GM19324 (cell line): ENCODE measurements at regions not wholly inside any gene's neighbourhood (a gene's known extent, or its start where the extent isn't known, plus 50 kb on each side); places are given as distances from the start of the nearest gene placed in this dataset.
"Not testable (repeated sequence)": the region's sequence is repeated elsewhere in the genome, so short reads cannot be mapped to it uniquely, and the experiment has no call there.

Source experiments
- ATAC-seq: cut with Tn5 transposase; IDR thresholded peaks from one replicate; pipeline ENCODE4 v1.9.1; 2021; ENCODE audit warnings: mild to moderate bottlenecking, moderate library complexity; ENCODE audit not compliant: unreplicated experiment, low FRiP score

DNA sequence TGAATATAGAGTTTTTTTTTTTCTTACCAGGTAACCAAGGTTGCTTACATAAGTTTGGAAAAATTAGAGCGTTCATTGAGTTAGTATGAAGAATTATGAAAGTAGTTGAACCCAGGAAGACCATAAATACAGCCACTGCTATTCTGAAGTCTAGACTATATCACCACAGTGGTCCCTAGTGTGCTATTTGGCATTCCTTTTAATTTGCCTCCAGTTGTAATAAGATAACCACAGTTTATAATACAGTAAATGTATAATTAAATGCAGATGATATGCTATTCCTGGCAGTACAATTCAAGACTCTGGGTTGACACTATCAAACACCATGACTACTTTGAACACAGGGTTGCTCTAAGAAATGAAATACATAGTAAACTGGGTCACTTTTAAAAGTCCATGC lies 270.5 kb downstream of the BRINP2 start:
- ATAC-seq = no peak

DNA sequence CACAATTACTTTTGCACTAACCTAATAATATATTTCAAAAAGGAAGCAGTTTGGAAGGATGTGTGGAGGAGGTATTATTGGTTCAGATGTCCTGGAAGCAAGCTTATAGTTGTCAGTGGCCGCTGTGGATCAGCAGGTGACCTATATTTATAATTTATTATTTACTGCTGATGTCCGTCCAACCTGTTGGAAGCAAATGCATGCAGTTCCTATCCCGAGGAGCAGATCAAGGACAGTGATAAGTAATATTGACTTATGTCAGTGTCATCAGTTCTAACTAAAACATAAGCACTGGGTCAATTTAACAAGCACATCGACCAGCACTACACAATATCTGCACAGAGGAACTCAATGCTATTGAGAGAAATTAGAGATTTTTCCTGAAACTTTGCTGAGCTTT lies 270.1 kb downstream of the BRINP2 start:
- no peak for ATAC-seq

DNA sequence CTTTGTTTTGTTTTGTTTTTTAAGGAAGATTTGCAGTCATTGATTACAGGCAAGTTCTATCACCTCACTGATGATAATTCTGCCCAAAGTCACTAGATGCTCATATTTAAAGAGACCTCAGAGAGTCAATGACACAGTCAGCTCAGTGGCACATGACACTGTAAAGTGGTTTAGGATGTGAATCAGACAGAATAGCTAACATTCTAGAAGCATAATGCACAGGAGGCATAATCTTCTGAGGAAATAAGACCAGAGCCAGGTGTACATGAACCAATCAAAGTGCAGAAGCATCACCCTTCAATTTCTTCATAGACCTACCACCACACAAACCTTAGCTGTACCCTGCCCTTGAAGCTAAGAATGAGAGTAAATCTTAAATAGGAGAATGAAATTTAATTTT lies 268.5 kb downstream of the BRINP2 start:
- ATAC-seq = no peak

DNA sequence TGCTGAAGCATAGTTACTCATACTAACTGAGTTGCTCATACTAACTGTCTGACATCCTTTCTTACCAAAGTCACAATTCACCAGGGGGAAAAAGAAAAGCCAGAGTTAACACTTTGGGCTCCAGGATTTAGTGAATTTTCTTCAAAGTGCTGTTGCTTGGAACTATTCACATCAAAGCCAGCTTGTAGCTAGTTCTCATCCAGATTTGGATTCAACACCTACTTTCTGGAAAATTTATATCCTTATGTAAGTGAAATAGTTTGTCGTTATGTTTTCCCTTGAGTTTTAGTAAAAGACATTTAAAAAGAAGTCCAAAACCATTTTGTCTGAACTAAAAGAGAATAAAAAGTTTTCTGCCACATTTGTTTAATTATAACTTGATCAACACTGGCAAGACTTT lies 264.6 kb downstream of the BRINP2 start:
- no peak for ATAC-seq

DNA sequence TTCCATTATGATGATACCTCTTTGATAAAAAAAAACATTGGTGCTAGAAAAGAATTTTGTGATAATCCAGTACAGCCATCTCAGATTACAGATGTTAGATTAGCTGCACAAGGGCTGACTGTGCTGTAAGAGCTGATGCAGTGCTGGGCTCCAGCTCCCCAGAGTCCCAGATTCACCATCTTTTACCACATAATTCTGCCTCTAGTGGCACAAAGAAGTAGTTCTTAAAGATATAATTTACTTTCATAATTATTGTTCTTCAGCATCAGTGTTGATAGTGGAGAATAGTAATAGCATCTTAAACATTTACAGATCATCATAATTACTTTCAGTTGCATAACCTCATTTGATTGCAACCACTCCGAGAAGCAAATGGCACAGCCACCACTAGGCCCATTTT lies 262.1 kb downstream of the BRINP2 start:
- ATAC-seq = no peak

DNA sequence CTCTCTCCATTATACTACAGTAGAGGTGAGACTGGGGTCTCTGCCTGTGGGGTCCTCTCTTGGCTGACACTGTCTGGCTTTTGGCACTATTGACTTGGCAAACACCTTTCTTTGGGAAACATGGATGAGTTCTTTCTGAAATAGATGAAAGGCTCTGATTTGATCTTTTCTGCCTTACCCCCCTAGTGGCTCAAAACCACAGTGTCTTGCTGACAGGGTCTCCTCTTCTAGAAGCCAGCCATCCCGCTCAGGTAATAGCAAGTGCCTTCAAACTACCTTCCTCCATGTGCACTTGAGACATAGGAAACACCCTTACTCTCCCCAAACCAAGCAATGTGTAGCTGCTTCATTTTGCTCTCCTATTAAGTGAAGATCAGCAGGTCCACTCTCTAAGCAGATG lies 260.4 kb downstream of the BRINP2 start:
- no peak for ATAC-seq

DNA sequence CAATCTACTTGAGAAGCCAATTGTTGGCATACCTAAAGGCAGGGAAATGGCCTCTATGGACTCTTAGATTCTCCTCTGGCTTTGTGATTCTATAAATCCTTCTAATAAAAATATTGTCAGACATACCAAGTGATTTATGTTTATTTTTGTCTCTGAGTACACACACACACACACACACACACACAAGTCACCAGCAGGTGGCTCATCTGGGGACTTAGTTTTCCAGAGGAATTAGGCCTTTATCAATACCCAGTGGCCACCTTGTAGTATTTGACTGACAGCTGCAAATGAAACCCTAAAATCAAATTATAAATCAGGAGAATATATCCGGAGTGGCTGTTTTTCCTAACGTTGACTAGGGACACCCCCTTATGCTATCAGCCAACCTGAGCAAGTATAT lies 258.5 kb downstream of the BRINP2 start:
- ATAC-seq = no peak

DNA sequence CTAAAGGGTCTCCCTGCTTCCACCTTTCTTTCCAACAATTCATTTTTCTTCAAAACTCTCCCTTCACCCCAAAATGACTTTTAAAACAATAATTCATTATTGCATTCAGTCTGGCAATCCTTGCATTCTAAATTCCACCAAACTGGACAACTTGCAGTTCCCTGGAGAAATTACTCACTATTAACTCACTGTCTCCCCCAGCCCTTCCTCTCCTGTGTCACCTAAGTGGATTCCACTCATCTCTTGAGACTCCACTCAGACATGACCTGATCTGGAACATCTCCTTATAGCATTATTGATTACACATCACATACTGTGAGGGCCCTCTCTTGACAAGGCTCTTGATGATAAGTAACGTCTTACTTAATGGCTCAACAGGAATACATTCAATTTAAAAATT lies 257.1 kb downstream of the BRINP2 start:
- no peak for ATAC-seq

DNA sequence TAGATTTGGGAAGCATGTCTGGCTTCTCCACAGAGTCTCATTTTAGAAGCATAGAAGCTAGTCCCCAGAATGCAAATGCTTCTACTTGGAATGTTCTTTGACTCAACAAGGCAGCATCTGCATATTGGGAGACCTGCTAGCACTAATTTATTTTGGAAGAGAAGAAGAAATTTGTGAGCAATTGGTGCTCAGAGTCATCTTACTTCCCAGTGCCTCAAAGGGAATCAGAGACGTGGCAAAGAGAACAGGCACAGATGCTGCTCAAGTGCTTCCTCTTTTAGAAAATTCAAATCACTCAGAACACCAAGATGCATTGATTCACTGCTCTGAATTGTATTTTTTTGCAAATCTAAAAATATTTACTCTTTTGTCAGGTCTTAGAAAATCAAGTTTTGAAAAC lies 255.7 kb downstream of the BRINP2 start:
- ATAC-seq = no peak

DNA sequence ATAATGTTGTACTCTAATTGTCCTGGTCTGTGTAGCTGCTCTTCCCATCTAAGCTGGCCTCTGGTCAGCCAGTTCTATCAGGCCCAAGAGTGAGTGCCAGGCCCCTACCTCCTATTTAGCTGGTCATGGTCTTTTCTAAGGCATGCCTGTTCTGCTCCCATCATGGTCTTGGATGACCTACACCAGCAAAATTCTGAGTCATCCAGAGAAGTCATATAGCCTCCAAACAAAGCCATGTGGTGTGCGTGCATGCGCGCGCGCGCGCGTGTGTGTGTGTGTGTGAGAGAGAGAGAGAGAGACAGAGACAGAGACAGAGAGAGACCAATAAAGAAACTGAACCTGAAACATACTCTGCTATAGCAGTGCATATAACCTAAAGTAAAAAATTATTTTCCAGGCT lies 254.4 kb downstream of the BRINP2 start:
- no peak for ATAC-seq

DNA sequence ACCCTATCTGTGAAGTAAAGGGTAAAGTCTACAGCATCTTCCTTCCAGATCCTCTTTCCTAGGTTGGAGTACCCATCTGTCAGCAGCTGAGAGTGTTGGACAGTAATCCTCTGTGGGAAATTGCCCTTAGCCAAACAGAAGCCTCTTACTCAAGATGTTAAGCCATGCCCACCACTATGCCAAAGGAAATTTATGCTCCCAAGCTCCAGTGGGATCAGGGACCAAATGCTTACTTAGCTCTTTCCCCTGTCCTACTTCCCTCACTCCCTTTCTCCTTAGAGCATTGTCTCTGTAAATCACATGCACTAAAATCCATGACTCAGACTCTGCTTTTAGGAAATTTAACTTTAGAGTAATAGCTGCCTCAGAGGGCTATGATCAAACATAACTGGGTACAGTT lies 254.0 kb downstream of the BRINP2 start:
- ATAC-seq = no peak

DNA sequence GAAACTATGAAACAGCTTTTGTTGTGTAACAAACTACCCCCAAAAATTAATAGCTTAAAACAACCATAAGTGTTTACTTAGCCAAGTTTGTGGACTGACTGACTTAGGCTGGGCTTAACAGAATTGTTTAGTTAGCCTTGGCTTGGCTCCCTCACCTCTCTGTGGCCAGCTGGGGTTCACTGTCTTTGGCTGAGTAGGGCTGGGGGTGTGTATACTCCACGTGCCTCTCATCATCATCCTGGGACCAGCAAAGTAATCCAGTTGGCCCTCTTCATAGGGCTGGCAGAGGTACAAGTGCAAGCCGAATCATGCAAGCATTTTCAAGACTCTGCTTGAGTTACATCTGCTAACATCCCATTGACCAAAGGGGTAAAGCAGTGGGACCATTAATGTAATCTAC lies 252.3 kb downstream of the BRINP2 start:
- no peak for ATAC-seq

DNA sequence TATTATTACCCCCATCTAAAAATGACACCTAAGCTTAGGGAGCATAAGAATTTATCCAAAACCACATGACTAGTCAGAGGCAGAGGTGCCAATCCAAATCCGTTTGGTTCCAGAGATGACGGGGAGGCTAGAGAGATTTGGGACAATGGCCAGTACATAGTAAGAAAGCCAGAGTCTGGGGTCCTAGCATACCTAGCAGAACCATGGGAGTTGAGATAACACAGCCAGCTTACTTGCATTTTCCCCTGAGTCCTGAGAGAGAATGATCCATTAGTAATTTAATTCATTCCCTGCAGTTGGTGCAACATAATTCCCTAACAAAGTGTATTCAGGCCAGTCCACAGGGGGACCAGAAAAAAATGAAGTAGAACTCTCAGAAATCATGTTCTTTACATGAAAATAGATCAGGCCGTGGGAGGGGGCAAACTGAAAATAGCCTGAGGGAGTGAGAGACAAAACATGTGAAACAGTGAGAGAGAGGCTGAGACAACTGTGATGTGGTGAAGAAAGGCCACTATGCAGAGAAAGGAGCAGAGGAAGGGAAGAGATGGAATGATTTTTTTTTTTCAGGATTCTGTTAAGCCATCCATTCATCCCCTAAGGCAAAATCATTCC lies 243.3 kb downstream of the BRINP2 start:
- no peak for ATAC-seq

DNA sequence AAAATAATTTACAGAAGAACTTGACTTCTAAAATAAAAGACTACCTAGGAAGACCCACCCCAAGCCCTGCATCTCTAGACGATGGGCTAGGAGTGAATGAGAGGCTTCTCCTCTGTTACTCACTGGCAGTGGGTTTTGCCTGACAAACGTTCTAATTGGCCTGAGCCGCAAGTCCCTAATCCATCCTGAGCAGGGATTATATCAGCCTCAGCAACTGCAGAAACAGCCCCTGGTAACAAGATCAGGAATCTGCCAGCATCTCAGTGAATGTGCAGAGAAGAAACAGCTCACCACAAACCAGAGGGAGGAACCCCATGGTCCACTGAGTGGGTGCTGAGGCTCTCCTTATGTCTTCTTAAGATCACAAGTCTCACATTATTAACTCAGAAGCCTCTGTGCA lies 240.6 kb downstream of the BRINP2 start:
- ATAC-seq = no peak

DNA sequence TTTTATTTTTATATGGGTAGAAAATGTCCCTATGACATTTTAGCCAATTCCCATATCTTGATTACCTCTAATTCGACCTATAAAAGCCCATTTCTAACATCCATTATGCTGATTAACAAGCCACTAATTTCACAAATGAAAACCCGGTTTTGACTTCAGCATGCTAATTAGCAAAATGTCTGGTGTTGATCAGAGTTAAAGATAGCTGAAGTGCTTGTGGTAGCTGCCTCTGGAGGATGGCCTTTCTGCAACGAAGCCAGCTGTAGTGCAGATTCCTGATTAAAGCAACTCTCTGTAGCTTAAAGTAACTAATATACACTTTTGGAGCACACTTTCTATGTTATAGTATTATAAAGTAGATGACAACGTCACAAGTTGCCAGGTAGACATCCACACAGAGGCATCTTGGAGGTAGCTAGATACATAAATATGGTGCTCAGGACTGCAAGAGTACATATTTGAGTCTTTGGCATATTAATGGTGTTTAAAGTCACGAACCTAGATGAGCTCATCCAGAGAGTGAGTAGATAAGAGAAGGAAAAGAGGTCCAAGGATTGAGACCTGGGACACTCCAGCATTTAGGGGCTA lies 239.5 kb downstream of the BRINP2 start:
- ATAC-seq = no peak

DNA sequence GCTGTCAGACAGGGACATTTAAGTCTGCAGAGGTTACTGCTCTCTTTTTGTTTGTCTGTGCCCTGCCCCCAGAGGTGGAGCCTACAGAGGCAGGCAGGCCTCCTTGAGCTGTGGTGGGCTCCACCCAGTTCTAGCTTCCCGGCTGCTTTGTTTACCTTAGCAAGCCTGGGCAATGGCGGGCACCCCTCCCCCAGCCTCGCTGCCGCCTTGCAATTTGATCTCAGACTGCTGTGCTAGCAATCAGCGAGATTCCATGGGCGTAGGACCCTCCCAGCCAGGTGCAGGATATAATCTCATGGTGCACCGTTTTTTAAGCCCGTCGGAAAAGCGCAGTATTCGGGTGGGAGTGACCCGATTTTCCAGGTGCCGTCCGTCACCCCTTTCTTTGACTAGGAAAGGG lies 235.6 kb downstream of the BRINP2 start:
- ATAC-seq = not testable (repeated sequence)

DNA sequence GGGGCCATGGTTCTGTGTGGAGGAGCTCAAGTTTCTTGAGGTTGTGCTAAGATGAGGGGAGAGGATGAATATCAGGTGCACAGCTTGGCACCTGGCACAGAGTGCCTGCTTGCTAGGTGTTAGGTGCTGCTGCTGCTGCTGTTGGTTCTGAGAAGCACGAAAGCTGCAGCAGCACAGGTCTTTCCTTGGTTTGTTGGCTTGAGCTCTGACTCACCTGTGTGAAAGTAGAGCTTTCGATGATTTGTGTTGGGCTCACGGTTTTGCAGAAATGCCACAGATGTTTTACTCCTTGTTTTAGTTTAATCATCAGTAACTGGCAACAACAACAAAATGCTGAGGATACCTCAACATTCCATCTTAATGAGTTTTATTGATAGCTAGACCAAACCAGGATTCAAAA lies 221.6 kb downstream of the BRINP2 start:
- ATAC-seq = no peak

DNA sequence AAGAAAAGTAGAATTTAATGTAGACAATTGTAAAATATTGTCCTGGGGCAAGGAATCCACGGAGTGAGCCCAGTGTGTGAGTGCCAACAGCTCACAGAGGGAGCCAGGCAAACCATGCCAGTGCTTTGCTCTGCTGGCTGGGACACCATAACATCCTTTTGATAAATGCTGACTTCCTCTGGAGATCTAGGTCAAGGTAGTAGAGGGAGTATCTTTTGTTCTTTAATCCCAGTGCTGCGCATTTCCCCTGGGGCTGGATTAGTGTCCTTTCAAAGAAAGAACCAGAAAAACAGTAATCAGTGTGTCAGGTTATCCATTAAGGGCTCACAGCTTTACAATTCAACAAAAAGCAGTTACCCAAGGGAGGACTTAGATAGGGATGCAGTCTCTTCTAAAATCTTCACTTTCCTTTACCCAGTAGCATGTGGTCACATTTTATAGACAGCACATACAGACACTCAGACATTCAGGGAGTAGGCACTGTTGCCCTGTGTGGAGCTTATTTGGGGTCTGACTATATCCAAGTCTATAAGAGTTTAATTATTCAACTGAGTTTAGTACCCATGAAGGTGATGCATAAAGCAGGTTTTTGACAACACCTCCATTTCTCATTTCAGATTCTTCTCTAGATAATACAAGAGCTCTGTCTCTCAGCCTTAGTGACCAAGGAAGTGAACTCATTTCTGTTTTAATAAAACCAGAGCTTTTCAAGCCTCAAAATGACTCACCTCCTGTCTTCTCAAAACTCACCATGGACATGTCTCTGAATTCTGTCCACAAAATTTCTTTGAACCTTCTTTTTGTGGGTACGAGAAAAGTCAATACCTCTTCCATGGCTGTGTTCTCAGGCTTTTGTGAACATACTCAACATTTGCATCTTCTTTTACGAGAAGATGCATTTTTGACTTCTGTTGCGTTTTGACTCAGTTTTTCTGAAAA lies 215.3 kb downstream of the BRINP2 start:
- ATAC-seq = no peak

DNA sequence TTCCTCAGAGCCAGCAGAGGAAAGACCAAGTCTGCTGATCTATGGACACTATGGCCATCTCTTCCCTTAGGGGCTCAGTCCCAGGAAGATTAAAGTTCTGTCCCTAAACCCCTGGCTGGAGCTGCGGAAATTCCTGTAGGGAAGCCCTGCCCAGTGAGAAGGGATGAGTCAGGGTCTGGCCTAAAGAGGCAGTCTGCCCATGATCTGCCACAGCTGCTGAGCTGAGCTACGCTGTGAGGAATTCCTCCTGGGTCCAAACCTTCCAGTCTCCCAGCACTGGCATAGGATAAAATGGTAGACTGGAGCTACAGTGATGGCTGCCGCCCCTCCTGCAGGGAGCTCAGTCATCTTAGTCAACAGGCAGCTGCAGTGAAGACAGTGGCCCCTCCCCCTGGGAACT lies 213.7 kb downstream of the BRINP2 start:
- no peak for ATAC-seq

DNA sequence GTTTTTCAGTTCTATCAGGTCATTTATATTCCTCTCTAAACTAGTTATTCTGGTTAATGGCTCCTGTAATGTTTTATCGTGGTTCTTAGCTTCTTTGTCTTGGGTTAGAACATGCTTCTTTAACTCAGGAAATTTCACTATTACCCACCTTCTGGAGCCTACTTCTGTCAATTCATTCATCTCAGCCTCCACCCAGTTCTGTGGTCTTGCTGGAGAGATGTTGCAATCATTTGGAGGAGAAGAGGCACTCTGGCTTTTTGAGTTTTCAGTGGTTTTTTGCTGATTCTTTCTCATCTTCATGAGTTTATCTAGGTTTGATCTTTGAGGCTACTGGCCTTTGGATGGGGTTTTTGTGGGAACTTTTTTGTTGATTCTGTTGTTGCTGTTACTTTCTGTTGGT lies 213.0 kb downstream of the BRINP2 start:
- no peak for ATAC-seq

DNA sequence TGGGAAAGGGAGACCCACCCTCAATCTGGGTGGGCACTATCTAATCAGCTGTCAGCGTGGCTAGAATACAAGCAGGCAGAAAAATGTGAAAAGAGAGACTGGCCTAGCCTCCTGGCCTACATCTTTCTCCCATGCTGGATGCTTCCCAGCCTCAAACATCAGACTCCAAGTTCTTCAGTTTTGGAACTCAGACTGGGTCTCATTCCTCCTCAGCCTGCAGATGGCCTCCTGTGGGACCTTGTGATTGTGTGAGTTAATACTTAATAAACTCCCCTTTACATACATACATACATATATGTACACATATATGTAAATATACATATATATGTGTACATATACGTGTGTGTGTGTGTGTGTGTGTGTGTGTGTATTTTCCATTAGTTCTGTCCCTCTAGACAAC lies 207.1 kb downstream of the BRINP2 start:
- no peak for ATAC-seq

DNA sequence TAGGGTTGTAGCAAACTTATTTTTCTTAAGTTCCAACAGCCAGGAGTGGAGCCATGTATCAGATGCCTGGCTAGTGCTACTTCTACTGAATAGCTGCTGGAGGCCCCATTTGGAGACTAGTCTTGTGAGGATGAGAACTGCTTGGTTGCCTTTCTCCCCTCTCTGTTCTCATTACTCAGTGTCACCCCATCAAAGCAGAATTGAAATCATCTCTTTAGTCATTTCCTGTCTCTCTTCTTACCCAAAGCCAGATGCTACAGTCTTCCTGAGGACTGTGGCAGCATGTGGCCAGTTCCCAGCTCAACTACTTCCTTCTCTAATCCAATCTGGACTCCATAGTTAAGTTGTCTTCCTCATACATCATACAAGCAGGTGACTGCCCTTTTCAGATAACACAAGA lies 197.5 kb downstream of the BRINP2 start:
- no peak for ATAC-seq
